OCI-LY3 (cell line): ENCODE measurements at regions not wholly inside any gene's neighbourhood (a gene's known extent, or its start where the extent isn't known, plus 50 kb on each side); places are given as distances from the start of the nearest gene placed in this dataset.

ENCODE experiments used
- EZH2phosphoT487 ChIP-seq: fragments of 200-600 bp; shearing (Covaris generic); IDR thresholded peaks from 2 replicates; pipeline ENCODE4 v1.6.1; 2018; ENCODE audit warnings: antibody characterized with exemption, mixed run types, low read depth
- TF ChIP-seq, protein P1 (sequence below): fragments of 200-600, 300-600 bp; sonication (generic); IDR thresholded peaks from 2 replicates; pipeline ENCODE4 v1.5.1; 2014; ENCODE audit warnings: antibody characterized with exemption, low read length, low read depth

- TF ChIP-seq EZH2phosphoT487 = no peak
- TF ChIP-seq, protein P1, sequence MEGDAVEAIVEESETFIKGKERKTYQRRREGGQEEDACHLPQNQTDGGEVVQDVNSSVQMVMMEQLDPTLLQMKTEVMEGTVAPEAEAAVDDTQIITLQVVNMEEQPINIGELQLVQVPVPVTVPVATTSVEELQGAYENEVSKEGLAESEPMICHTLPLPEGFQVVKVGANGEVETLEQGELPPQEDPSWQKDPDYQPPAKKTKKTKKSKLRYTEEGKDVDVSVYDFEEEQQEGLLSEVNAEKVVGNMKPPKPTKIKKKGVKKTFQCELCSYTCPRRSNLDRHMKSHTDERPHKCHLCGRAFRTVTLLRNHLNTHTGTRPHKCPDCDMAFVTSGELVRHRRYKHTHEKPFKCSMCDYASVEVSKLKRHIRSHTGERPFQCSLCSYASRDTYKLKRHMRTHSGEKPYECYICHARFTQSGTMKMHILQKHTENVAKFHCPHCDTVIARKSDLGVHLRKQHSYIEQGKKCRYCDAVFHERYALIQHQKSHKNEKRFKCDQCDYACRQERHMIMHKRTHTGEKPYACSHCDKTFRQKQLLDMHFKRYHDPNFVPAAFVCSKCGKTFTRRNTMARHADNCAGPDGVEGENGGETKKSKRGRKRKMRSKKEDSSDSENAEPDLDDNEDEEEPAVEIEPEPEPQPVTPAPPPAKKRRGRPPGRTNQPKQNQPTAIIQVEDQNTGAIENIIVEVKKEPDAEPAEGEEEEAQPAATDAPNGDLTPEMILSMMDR = no peak
These were observed 376.4 kb upstream of the DDHD1 start for GRCh38 chr14:53529519-53529918.
